K562 (cell line): ENCODE measurements at regions not wholly inside any gene's neighbourhood (a gene's known extent, or its start where the extent isn't known, plus 50 kb on each side); places are given as distances from the start of the nearest gene placed in this dataset.

Source experiments
- CC2D1A ChIP-seq: fragments of 450-650 bp; IDR thresholded peaks from 2 replicates; pipeline ENCODE4 v1.6.1; 2017; ENCODE audit warnings: mild to moderate bottlenecking
- FOXA1 ChIP-seq: fragments of 450-650 bp; IDR thresholded peaks from 2 replicates; pipeline ENCODE4 v1.6.1; 2016; ENCODE audit warnings: mild to moderate bottlenecking, borderline replicate concordance
- KAT8 ChIP-seq: fragments of 450-650 bp; IDR thresholded peaks from 2 replicates; pipeline ENCODE4 v1.6.1; 2016; ENCODE audit warnings: low read depth, mild to moderate bottlenecking
- KDM2B ChIP-seq: fragments of 250-450 bp; sonication (Bioruptor Pico); IDR thresholded peaks from 2 replicates; pipeline ENCODE4 v1.8.0; 2021; ENCODE audit warnings: mild to moderate bottlenecking, moderate library complexity
- NFXL1 ChIP-seq: fragments of 450-650 bp; formaldehyde crosslinking; IDR thresholded peaks from 2 replicates; pipeline ENCODE4 v1.4.0; 2021; ENCODE audit warnings: mild to moderate bottlenecking
- PHF8 ChIP-seq: fragments of 200-600 bp; sonication (generic); IDR thresholded peaks from 2 replicates; pipeline ENCODE4 v1.6.1; 2012; ENCODE audit warnings: mixed run types, mild to moderate bottlenecking, inconsistent platforms, low read length, moderate library complexity, borderline replicate concordance
- RBM15 ChIP-seq: fragments of 200-400 bp; formaldehyde crosslinking; IDR thresholded peaks from 2 replicates; pipeline ENCODE4 v1.6.1; 2018; ENCODE audit warnings: mild to moderate bottlenecking, low read length, moderate library complexity; ENCODE audit not compliant: insufficient read depth
- SAFB2 ChIP-seq: fragments of 200-400 bp; formaldehyde crosslinking; IDR thresholded peaks from 2 replicates; pipeline ENCODE4 v1.6.1; 2018; ENCODE audit warnings: borderline replicate concordance, low read length, low read depth, moderate library complexity; ENCODE audit not compliant: severe bottlenecking
- SAP30 ChIP-seq: fragments of 200-600 bp; sonication (generic); IDR thresholded peaks from 2 replicates; pipeline ENCODE4 v1.6.1; 2012; ENCODE audit warnings: borderline replicate concordance, low read depth, mild to moderate bottlenecking, moderate library complexity, low read length, control low read depth, inconsistent platforms; ENCODE audit not compliant: insufficient read depth, poor library complexity, severe bottlenecking
- SETDB1 ChIP-seq: IDR thresholded peaks from one replicate; pipeline ENCODE4 v1.6.1; 2012; ENCODE audit warnings: low read length, control low read depth, inconsistent platforms
- U2AF2 ChIP-seq: fragments of 200-400 bp; formaldehyde crosslinking; optimal IDR thresholded peaks from 2 replicates; pipeline ENCODE3; 2017; ENCODE audit warnings: low read depth, mild to moderate bottlenecking, low read length
- ZNF133 ChIP-seq: fragments of 250-450 bp; sonication (Bioruptor Pico); IDR thresholded peaks from 2 replicates; pipeline ENCODE4 v1.4.0; 2020; ENCODE audit warnings: mild to moderate bottlenecking
- ZNF695 ChIP-seq: fragments of 450-650 bp; formaldehyde crosslinking; IDR thresholded peaks from 2 replicates; pipeline ENCODE4 v1.4.0; 2020; ENCODE audit warnings: mild to moderate bottlenecking, moderate library complexity
- TF ChIP-seq, protein P1 (sequence below): fragments of 450-650 bp; IDR thresholded peaks from 2 replicates; pipeline ENCODE4 v1.6.1; 2018; ENCODE audit not compliant: partially characterized antibody
- TF ChIP-seq, protein P2 (sequence below): fragments of 200-800 bp; sonication (Bioruptor generic); IDR thresholded peaks from 2 replicates; pipeline ENCODE4 v1.6.1; 2016; ENCODE audit warnings: missing genetic modification characterization, missing compliant biosample characterization
- TF ChIP-seq, protein P3 (sequence below): fragments of 250-450 bp; sonication (Bioruptor Pico); IDR thresholded peaks from 2 replicates; pipeline ENCODE4 v1.5.1; 2021; ENCODE audit warnings: mild to moderate bottlenecking
- TF ChIP-seq, protein P4 (sequence below): fragments of 450-650 bp; IDR thresholded peaks from 2 replicates; pipeline ENCODE4 v1.7.0; 2016; ENCODE audit warnings: borderline replicate concordance

DNA sequence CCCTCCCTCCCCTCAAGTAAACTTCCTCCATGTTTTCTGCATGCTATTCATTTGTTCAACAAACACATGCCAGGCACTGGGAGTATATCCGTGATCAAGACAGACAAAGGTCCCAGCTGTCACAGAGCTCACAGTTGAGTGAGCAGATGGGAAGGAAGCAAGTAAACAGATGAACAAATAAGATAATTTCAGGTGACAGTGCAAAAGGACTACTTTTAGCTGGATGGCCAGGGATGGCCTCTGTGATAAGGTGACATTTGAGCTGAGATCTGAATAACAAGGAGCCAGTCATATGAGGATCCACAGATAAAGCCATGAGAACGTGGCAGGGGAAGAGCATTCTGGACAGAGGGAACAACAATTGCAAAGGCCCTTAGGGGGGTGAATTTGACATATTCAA is 121.7 kb upstream of the RAD23B start (continued):
- TF ChIP-seq, protein P1, sequence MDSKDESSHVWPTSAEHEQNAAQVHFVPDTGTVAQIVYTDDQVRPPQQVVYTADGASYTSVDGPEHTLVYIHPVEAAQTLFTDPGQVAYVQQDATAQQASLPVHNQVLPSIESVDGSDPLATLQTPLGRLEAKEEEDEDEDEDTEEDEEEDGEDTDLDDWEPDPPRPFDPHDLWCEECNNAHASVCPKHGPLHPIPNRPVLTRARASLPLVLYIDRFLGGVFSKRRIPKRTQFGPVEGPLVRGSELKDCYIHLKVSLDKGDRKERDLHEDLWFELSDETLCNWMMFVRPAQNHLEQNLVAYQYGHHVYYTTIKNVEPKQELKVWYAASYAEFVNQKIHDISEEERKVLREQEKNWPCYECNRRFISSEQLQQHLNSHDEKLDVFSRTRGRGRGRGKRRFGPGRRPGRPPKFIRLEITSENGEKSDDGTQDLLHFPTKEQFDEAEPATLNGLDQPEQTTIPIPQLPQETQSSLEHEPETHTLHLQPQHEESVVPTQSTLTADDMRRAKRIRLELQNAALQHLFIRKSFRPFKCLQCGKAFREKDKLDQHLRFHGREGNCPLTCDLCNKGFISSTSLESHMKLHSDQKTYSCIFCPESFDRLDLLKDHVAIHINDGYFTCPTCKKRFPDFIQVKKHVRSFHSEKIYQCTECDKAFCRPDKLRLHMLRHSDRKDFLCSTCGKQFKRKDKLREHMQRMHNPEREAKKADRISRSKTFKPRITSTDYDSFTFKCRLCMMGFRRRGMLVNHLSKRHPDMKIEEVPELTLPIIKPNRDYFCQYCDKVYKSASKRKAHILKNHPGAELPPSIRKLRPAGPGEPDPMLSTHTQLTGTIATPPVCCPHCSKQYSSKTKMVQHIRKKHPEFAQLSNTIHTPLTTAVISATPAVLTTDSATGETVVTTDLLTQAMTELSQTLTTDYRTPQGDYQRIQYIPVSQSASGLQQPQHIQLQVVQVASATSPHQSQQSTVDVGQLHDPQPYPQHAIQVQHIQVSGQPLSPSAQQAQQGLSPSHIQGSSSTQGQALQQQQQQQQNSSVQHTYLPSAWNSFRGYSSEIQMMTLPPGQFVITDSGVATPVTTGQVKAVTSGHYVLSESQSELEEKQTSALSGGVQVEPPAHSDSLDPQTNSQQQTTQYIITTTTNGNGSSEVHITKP: no peak
- TF ChIP-seq RBM15 (no peak), SAP30 (no peak), ZNF133 (CRISPR knock-in tag) (no peak), ZNF695 (CRISPR knock-in tag) (no peak), PHF8 (no peak), KDM2B (CRISPR knock-in tag) (no peak), KAT8 (no peak), SETDB1 (no peak), FOXA1 (no peak), NFXL1 (CRISPR knock-in tag) (no peak), SAFB2 (no peak), U2AF2 (no peak), CC2D1A (no peak)
- TF ChIP-seq, protein P2, sequence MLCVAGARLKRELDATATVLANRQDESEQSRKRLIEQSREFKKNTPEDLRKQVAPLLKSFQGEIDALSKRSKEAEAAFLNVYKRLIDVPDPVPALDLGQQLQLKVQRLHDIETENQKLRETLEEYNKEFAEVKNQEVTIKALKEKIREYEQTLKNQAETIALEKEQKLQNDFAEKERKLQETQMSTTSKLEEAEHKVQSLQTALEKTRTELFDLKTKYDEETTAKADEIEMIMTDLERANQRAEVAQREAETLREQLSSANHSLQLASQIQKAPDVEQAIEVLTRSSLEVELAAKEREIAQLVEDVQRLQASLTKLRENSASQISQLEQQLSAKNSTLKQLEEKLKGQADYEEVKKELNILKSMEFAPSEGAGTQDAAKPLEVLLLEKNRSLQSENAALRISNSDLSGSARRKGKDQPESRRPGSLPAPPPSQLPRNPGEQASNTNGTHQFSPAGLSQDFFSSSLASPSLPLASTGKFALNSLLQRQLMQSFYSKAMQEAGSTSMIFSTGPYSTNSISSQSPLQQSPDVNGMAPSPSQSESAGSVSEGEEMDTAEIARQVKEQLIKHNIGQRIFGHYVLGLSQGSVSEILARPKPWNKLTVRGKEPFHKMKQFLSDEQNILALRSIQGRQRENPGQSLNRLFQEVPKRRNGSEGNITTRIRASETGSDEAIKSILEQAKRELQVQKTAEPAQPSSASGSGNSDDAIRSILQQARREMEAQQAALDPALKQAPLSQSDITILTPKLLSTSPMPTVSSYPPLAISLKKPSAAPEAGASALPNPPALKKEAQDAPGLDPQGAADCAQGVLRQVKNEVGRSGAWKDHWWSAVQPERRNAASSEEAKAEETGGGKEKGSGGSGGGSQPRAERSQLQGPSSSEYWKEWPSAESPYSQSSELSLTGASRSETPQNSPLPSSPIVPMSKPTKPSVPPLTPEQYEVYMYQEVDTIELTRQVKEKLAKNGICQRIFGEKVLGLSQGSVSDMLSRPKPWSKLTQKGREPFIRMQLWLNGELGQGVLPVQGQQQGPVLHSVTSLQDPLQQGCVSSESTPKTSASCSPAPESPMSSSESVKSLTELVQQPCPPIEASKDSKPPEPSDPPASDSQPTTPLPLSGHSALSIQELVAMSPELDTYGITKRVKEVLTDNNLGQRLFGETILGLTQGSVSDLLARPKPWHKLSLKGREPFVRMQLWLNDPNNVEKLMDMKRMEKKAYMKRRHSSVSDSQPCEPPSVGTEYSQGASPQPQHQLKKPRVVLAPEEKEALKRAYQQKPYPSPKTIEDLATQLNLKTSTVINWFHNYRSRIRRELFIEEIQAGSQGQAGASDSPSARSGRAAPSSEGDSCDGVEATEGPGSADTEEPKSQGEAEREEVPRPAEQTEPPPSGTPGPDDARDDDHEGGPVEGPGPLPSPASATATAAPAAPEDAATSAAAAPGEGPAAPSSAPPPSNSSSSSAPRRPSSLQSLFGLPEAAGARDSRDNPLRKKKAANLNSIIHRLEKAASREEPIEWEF (CRISPR knock-in tag): no peak
- TF ChIP-seq, protein P3, sequence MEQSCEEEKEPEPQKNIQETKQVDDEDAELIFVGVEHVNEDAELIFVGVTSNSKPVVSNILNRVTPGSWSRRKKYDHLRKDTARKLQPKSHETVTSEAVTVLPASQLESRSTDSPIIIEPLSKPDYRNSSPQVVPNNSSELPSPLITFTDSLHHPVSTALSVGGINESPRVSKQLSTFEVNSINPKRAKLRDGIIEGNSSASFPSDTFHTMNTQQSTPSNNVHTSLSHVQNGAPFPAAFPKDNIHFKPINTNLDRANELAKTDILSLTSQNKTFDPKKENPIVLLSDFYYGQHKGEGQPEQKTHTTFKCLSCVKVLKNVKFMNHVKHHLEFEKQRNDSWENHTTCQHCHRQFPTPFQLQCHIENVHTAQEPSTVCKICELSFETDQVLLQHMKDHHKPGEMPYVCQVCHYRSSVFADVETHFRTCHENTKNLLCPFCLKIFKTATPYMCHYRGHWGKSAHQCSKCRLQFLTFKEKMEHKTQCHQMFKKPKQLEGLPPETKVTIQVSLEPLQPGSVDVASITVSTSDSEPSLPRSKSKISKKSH (CRISPR knock-in tag): no peak
- TF ChIP-seq, protein P4, sequence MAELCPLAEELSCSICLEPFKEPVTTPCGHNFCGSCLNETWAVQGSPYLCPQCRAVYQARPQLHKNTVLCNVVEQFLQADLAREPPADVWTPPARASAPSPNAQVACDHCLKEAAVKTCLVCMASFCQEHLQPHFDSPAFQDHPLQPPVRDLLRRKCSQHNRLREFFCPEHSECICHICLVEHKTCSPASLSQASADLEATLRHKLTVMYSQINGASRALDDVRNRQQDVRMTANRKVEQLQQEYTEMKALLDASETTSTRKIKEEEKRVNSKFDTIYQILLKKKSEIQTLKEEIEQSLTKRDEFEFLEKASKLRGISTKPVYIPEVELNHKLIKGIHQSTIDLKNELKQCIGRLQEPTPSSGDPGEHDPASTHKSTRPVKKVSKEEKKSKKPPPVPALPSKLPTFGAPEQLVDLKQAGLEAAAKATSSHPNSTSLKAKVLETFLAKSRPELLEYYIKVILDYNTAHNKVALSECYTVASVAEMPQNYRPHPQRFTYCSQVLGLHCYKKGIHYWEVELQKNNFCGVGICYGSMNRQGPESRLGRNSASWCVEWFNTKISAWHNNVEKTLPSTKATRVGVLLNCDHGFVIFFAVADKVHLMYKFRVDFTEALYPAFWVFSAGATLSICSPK: no peak
